Ishikawa (cell line): ENCODE measurements at regions not wholly inside any gene's neighbourhood (a gene's known extent, or its start where the extent isn't known, plus 50 kb on each side); places are given as distances from the start of the nearest gene placed in this dataset.

Experiments
- EGR1 ChIP-seq: IDR thresholded peaks from 2 replicates; pipeline ENCODE4 v1.6.1; 2012
- RAD21 ChIP-seq: IDR thresholded peaks from 2 replicates; pipeline ENCODE4 v1.6.1; 2012; ENCODE audit warnings: low read depth
- REST ChIP-seq: IDR thresholded peaks from 2 replicates; pipeline ENCODE4 v1.6.1; 2012; ENCODE audit warnings: low read depth, mild to moderate bottlenecking
- ZBTB7A ChIP-seq: IDR thresholded peaks from 2 replicates; pipeline ENCODE4 v1.6.1; 2012; ENCODE audit warnings: low read depth
- TF ChIP-seq, protein P1 (sequence below): IDR thresholded peaks from 2 replicates; pipeline ENCODE4 v1.6.1; 2012

DNA sequence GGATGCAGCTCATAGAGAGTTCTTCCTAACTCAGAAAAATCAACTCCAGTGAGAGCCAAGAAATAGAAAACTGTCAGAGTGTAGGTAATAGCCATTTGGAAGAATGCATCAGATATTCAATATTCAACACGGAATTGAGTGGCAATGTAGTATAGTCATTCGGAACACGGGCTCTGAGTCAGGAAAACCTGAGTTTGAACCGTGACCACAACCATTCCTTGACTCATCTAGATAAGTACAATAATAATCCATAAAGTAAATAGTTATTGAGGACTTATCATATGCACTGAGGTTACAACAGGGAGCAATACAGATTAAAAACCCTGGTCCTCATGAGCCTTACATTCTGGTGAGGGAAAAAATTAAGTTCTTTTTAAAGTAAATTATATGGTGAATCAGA, 62.6 kb upstream of the PHF21A start:
- TF ChIP-seq, protein P1, sequence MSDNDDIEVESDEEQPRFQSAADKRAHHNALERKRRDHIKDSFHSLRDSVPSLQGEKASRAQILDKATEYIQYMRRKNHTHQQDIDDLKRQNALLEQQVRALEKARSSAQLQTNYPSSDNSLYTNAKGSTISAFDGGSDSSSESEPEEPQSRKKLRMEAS, result no peak
- TF ChIP-seq RAD21, result no peak
- no peak for TF ChIP-seq ZBTB7A
- TF ChIP-seq REST, result no peak
- no peak for TF ChIP-seq EGR1
